Erythroblast (primary cell): ENCODE measurements at regions not wholly inside any gene's neighbourhood (a gene's known extent, or its start where the extent isn't known, plus 50 kb on each side); places are given as distances from the start of the nearest gene placed in this dataset.

Experiments used
- GATA1 ChIP-seq: IDR thresholded peaks from 2 replicates; pipeline ENCODE4 v1.6.1; 2011; ENCODE audit warnings: low read depth, mild to moderate bottlenecking, control low read depth, low read length, moderate library complexity
- POLR2A ChIP-seq: IDR thresholded peaks from 2 replicates; pipeline ENCODE4 v1.6.1; 2011; ENCODE audit warnings: mild to moderate bottlenecking, low read length

DNA sequence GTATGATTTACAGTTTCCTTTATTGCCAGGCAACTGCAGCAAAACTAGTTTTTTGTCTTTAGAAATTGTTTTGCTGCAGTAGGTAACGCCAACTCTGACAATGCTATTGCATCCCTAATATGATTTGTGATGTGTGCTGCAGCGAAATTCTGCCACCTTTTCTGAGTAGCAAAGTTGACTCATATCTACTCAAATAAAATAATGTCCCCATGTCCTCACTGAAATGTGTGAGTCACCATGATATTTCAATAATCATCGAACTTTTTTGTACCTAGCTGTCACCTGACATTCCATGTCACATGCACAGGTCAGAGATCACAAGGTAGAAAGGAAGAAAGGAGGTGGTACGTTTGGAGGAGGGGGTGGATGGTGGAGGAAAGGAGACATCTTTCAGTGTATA is 205.0 kb downstream of the RAD51AP2 start:
- TF ChIP-seq POLR2A (no peak), GATA1 (no peak)
